Middle frontal gyrus (tissue), 1 donor: ENCODE measurements at regions not wholly inside any gene's neighbourhood (a gene's known extent, or its start where the extent isn't known, plus 50 kb on each side); places are given as distances from the start of the nearest gene placed in this dataset.

Source experiments
- DNase-seq: peaks from one replicate; pipeline ENCODE4 v3.0.0-alpha.2; 2015; ENCODE audit warnings: low spot score; ENCODE audit errors: extremely low spot score

- no peak for DNase-seq
Observed at GRCh38 chr3:117068301-117068700, 358.7 kb downstream of the TUSC7 start.

- no peak for DNase-seq
Observed at GRCh38 chr3:117074826-117075225, 365.2 kb downstream of the TUSC7 start.

- DNase-seq = no peak
Observed at GRCh38 chr3:117079997-117080396, 370.4 kb downstream of the TUSC7 start.

GRCh38 chr3:117080872-117081271 is 371.3 kb downstream of the TUSC7 start:
- DNase-seq = no peak

- DNase-seq = no peak
Observed at GRCh38 chr3:117084277-117084676, 374.7 kb downstream of the TUSC7 start.

- DNase-seq = no peak
Observed at GRCh38 chr3:117084739-117085270, 375.2 kb downstream of the TUSC7 start.

- no peak for DNase-seq
Observed at GRCh38 chr3:117091676-117092075, 382.1 kb downstream of the TUSC7 start.

- no peak for DNase-seq
Observed at GRCh38 chr3:117096549-117096948, 387.0 kb downstream of the TUSC7 start.

GRCh38 chr3:117097351-117097750 is 387.8 kb downstream of the TUSC7 start:
- no peak for DNase-seq

GRCh38 chr3:117101697-117102096 is 392.1 kb downstream of the TUSC7 start:
- DNase-seq = no peak

GRCh38 chr3:117102426-117102825 is 392.8 kb downstream of the TUSC7 start:
- DNase-seq = no peak

- DNase-seq = no peak
Observed at GRCh38 chr3:117103675-117104074, 394.1 kb downstream of the TUSC7 start.

- DNase-seq = no peak
Observed at GRCh38 chr3:117104381-117104780, 394.8 kb downstream of the TUSC7 start.

- DNase-seq = no peak
Observed at GRCh38 chr3:117104792-117105191, 395.2 kb downstream of the TUSC7 start.

GRCh38 chr3:117105686-117106085 is 396.1 kb downstream of the TUSC7 start:
- no peak for DNase-seq

GRCh38 chr3:117106396-117106795 is 396.8 kb downstream of the TUSC7 start:
- no peak for DNase-seq

GRCh38 chr3:117107946-117108345 is 398.4 kb downstream of the TUSC7 start:
- DNase-seq = no peak

- no peak for DNase-seq
Observed at GRCh38 chr3:117109178-117109577, 399.6 kb downstream of the TUSC7 start.

GRCh38 chr3:117114517-117115265 is 405.1 kb downstream of the TUSC7 start:
- no peak for DNase-seq

GRCh38 chr3:117117188-117117936 is 407.8 kb downstream of the TUSC7 start:
- no peak for DNase-seq

GRCh38 chr3:117118604-117119003 is 409.0 kb downstream of the TUSC7 start:
- DNase-seq = no peak

- DNase-seq = no peak
Observed at GRCh38 chr3:117120014-117120413, 410.4 kb downstream of the TUSC7 start.

- DNase-seq = no peak
Observed at GRCh38 chr3:117122609-117123008, 413.0 kb downstream of the TUSC7 start.
